Psoas muscle (tissue), 7 donors: ENCODE measurements at regions not wholly inside any gene's neighbourhood (a gene's known extent, or its start where the extent isn't known, plus 50 kb on each side); places are given as distances from the start of the nearest gene placed in this dataset.
"Not testable (repeated sequence)": the region's sequence is repeated elsewhere in the genome, so short reads cannot be mapped to it uniquely, and the experiment has no call there.

Experiments
- ATAC-seq, 4 donors: fragments of 200-7000 bp; cut with Tn5 transposase; one replicate each; pipeline ENCODE4 v1.9.1; 2020; ENCODE audit warnings: moderate library complexity in 3 of 4, mild to moderate bottlenecking in 2 of 4
- DNase-seq, 2 donors: peaks; one replicate each; pipeline ENCODE4 v3.0.0-alpha.2; 2020
- H3K27ac ChIP-seq: fragments of 200-600 bp; one replicate; pipeline ENCODE4 v1.8.0; 2022
- H3K27me3 ChIP-seq, 3 donors: fragments of 200-600 bp in 1 of 3; one replicate each; pipeline versions ENCODE4 v1.6.1 to v1.8.0; 2013 to 2022; ENCODE audit warnings: low read length in 2 of 3, mild to moderate bottlenecking in 2 of 3, moderate library complexity in 1 of 3; ENCODE audit not compliant: insufficient read depth in 3 of 3
- H3K36me3 ChIP-seq, 2 donors: fragments of 200-600 bp in 1 of 2; one replicate each; pipeline versions ENCODE4 v1.6.1 to v1.8.0; 2013 to 2022; ENCODE audit warnings: low read depth in 1 of 2, mild to moderate bottlenecking in 1 of 2, moderate library complexity in 1 of 2; ENCODE audit not compliant: insufficient read depth in 1 of 2
- H3K4me1 ChIP-seq: fragments of 200-600 bp; one replicate; pipeline ENCODE4 v1.8.0; 2022
- H3K4me3 ChIP-seq: fragments of 200-600 bp; one replicate; pipeline ENCODE4 v1.8.0; 2022; ENCODE audit warnings: mild to moderate bottlenecking
- H3K9me3 ChIP-seq: fragments of 200-600 bp; one replicate; pipeline ENCODE4 v1.8.0; 2022
- CTCF ChIP-seq: fragments of 200-600 bp; IDR thresholded peaks from one replicate; pipeline ENCODE4 v1.8.0; 2022; ENCODE audit warnings: antibody characterized with exemption
- WGBS, 3 donors: extraction: QIAGEN DNeasy Blood & Tissue Kit; methylation state at CpG; one replicate each; pipeline versions ENCODE4 v1.1.6 to v1.1.7; 2013; 5-methylcytosine and 5-hydroxymethylcytosine counted together
- intact Hi-C, 2 donors: fragments of 100-400 bp; cut with DNase I; formaldehyde crosslinking; loops; one replicate each; pipeline versions ENCODE4 v1.11.0 to v1.14.2; 2022
- donor health status: healthy with polysubstance abuse.
- donor health status: DM: no; HTN: no; CAD: no; lungs with moderate emphysema.
- donor health status: Bipolar disorder and iron deficiency.
- donor health status: healthy.
- donor health status: DM: yes; HTN: yes; CAD: no.
- donor health status: DM: no; HTN: no; CAD: no.
- donor health status: DM: yes; HTN: yes; CAD: no.

GRCh38 chr7:69110450-69111050 lies 487.7 kb upstream of the AUTS2 start:
- Histone ChIP-seq H3K36me3 (no peaks in the 10 kb centered on the region), H3K27ac (no peak overlapping the region), H3K4me1 (no peaks in the 10 kb centered on the region), H3K27me3 (peaks cover 0 to 1% (median 0%) of the 10 kb centered on the region in 3 donors), H3K9me3 (no peaks in the 10 kb centered on the region), H3K4me3 (no peak overlapping the region)
- TF ChIP-seq CTCF: no peak
- 66 to 69% (median 67%) methylated on average over 10 of the region's 10 CpGs for WGBS, 3 donors
- DNase-seq: no peak
- intact Hi-C loops: no loop called here
- no peak for ATAC-seq

- Histone ChIP-seq H3K27me3 (no peaks in the 10 kb centered on the region), H3K27ac (no peak overlapping the region), H3K9me3 (no peaks in the 10 kb centered on the region), H3K4me1 (no peaks in the 10 kb centered on the region), H3K36me3 (no peaks in the 10 kb centered on the region), H3K4me3 (no peak overlapping the region)
- TF ChIP-seq CTCF: no peak
- WGBS, 3 donors: 42 to 65% (median 53%) methylated on average over 2 of the region's 2 CpGs
- ATAC-seq (no peak), DNase-seq (no peak)
- intact Hi-C loops: no loop called here
Observed at GRCh38 chr7:69114374-69114773, 483.9 kb upstream of the AUTS2 start.

GRCh38 chr7:69115788-69116187 lies 482.5 kb upstream of the AUTS2 start:
- intact Hi-C loops: no loop called here
- DNase-seq: no peak
- H3K4me1 ChIP-seq: no peaks in the 10 kb centered on the region
- no peak for TF ChIP-seq CTCF
- WGBS, 3 donors: 22 to 34% (median 26%) methylated on average over 3 of the region's 3 CpGs
- H3K27me3 ChIP-seq: no peaks in the 10 kb centered on the region
- no peak for ATAC-seq
- H3K4me3 ChIP-seq: no peak overlapping the region
- no peaks in the 10 kb centered on the region for H3K9me3 ChIP-seq
- H3K27ac ChIP-seq: no peak overlapping the region
- no peaks in the 10 kb centered on the region for H3K36me3 ChIP-seq

- H3K27me3 ChIP-seq, H3K36me3 ChIP-seq, DNase-seq, intact Hi-C loops, H3K4me1 ChIP-seq, H3K4me3 ChIP-seq, H3K9me3 ChIP-seq, ATAC-seq, H3K27ac ChIP-seq: not testable (repeated sequence)
- 86 to 90% (median 89%) methylated on average over 4 of the region's 4 CpGs for WGBS, 3 donors
Observed at GRCh38 chr7:69116196-69116595, 482.1 kb upstream of the AUTS2 start.

GRCh38 chr7:69122953-69123352 lies 475.3 kb upstream of the AUTS2 start:
- Histone ChIP-seq H3K36me3 (no peaks in the 10 kb centered on the region), H3K4me3 (no peak overlapping the region), H3K9me3 (no peaks in the 10 kb centered on the region), H3K4me1 (no peaks in the 10 kb centered on the region), H3K27ac (no peak overlapping the region), H3K27me3 (no peaks in the 10 kb centered on the region)
- ATAC-seq (no peak), DNase-seq (no peak)
- WGBS, 3 donors: 44 to 63% (median 50%) methylated on average over 7 of the region's 7 CpGs
- intact Hi-C loops: no loop called here
- TF ChIP-seq CTCF: no peak
